Prostate gland (tissue), 2 donors: ENCODE measurements at regions not wholly inside any gene's neighbourhood (a gene's known extent, or its start where the extent isn't known, plus 50 kb on each side); places are given as distances from the start of the nearest gene placed in this dataset.

Source experiments
- CTCF ChIP-seq, 4 experiments: fragments of 200-600 bp in 2 of 4; fragments of 450-650 bp in 2 of 4; sonication (generic) in 2 of 4; IDR thresholded peaks; 1 replicate in 3 of 4; 2 replicates in 1 of 4; pipeline ENCODE4 v1.5.1; 2016 to 2019; ENCODE audit warnings: antibody characterized with exemption in 4 of 4, mild to moderate bottlenecking in 2 of 4, moderate library complexity in 2 of 4
- POLR2A ChIP-seq: fragments of 450-650 bp; IDR thresholded peaks from one replicate; pipeline ENCODE4 v1.6.1; 2016; ENCODE audit warnings: antibody characterized with exemption, mild to moderate bottlenecking
- POLR2AphosphoS5 ChIP-seq: sonication (generic); formaldehyde crosslinking; IDR thresholded peaks from one replicate; pipeline ENCODE4 v1.6.1; 2017; ENCODE audit warnings: antibody characterized with exemption

DNA sequence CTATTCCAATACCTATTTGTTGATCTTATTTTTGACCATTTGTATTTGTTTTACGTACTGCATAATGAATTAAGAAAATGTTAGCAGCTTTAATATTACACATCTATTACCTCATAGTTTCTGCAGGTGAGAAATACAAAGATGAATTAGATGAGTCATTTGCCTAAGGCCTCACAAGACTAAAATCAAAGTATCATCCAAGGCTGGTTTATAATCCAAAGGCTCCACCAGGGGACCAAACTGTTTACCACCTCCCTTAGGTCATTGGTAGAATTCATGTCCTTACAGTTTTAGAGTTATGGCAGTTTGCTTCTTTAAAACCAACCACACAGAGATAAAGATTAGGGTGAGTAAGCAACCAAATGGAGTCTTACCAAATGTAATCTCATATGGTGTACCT, 848.1 kb downstream of the SLITRK6 start:
- no peak for TF ChIP-seq POLR2A
- TF ChIP-seq CTCF (IDR thresholded peaks at IDR 0.05): no peak
- no peak for TF ChIP-seq POLR2AphosphoS5
